KG1 (cell line): ENCODE measurements at regions not wholly inside any gene's neighbourhood (a gene's known extent, or its start where the extent isn't known, plus 50 kb on each side); places are given as distances from the start of the nearest gene placed in this dataset.
A peak's percentile ranks its signal among the peaks of the same experiment; 100 is the strongest.

Experiments
- DNase-seq: peaks from one replicate; lab custom pipeline; 2025; lab: John Stamatoyannopoulos, UW

GRCh38 chr12:40618636-40619035, 73.6 kb upstream of the CNTN1 start:
- no peak for DNase-seq

GRCh38 chr12:40620564-40621019, 71.6 kb upstream of the CNTN1 start:
- DNase-seq: no peak

- peak; percentile 22 for DNase-seq
Measured at GRCh38 chr12:40622246-40622838, 69.9 kb upstream of the CNTN1 start.

GRCh38 chr12:40632171-40632570, 60.1 kb upstream of the CNTN1 start:
- DNase-seq: no peak

- DNase-seq: no peak
Measured at GRCh38 chr12:40632933-40633332, 59.3 kb upstream of the CNTN1 start.

GRCh38 chr12:40634517-40635131, 57.6 kb upstream of the CNTN1 start:
- no peak for DNase-seq

- DNase-seq: no peak
Measured at GRCh38 chr12:40635141-40635731, 57.0 kb upstream of the CNTN1 start.
